Heart left ventricle (tissue), 13 donors: ENCODE measurements at regions not wholly inside any gene's neighbourhood (a gene's known extent, or its start where the extent isn't known, plus 50 kb on each side); places are given as distances from the start of the nearest gene placed in this dataset.

Experiments
- POLR2A ChIP-seq, 2 donors: fragments of 450-650 bp; IDR thresholded peaks; one replicate each; pipeline ENCODE4 v1.6.1; 2017; ENCODE audit warnings: antibody characterized with exemption in 2 of 2, mild to moderate bottlenecking in 2 of 2, moderate library complexity in 2 of 2
- TF ChIP-seq, protein P1 (sequence below), 12 donors: fragments of 200-600 bp; sonication (generic) in 4 of 12; IDR thresholded peaks; one replicate each; pipeline versions ENCODE4 v1.5.0 to v1.8.0; 2018 to 2022; ENCODE audit warnings: antibody characterized with exemption in 12 of 12, mild to moderate bottlenecking in 5 of 12
- donor health status: ischemic (EF 13 %, LVEDD 7.1; RV severe dilation, severe dysfunction).
- donor health status: DM: no; HTN: yes; CAD: no.
- donor health status: DM: no; HTN: no; CAD: no.
- donor health status: ischemic (EF 25% LVEDD 6.9; RV normal size, moderate dysfunction).
- donor health status: ischemic (EF 25% LVEDD 5.7; RV mildly dilated, moderate dysfunction).
- donor health status: ischemic (EF 35%, LVEDD 5.7; RV mildly dilated, moderate dysfunction).
- donor health status: nonischemic (EF 11% LVEDD 7.7; RV severe dilation, severe dysfunction).
- donor health status: DM: yes; HTN: yes; CAD: no.
- donor health status: PGD.
- donor health status: ischemic (EF 29% LVEDD 5.4; RV normal size, mild dysfunction).
- donor health status: nonischemic (EF 23%, LVEDD 6.1; RV moderate dilation, normal function).

DNA sequence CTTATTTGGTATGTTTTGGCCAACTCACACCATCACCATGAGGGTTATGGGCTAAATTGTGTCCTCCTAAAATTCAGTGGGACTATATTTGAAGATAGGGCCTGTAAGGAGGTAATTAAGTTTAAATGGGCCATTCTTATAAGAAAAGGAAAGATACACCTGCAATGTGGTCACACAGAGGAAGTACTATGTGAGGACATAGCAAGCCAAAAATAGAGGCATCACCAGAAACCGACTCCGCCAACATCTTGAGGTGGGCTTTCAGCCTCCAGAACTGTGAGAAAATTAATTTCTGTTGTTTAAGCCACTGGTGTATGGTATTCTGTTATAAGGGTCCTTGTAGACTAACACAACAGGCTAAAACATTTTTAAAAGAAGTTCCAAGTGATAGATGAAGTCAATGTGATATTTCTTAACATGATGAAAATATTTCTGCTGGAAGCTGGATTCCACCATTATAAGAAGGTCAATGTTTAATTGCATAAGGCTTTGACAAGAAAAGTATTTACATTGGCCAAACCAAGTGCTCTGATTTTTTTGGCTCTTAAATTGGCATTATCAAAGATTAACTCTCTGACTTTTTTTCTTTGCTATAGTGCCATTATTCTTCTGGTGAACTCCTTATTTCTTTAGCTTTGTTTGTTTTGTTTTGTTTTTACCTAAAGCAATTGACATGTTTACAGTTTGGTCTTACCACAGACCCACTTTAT is 540.9 kb downstream of the PPARGC1A start:
- no peak for TF ChIP-seq POLR2A (IDR thresholded peaks at IDR 0.05)
- TF ChIP-seq, protein P1, sequence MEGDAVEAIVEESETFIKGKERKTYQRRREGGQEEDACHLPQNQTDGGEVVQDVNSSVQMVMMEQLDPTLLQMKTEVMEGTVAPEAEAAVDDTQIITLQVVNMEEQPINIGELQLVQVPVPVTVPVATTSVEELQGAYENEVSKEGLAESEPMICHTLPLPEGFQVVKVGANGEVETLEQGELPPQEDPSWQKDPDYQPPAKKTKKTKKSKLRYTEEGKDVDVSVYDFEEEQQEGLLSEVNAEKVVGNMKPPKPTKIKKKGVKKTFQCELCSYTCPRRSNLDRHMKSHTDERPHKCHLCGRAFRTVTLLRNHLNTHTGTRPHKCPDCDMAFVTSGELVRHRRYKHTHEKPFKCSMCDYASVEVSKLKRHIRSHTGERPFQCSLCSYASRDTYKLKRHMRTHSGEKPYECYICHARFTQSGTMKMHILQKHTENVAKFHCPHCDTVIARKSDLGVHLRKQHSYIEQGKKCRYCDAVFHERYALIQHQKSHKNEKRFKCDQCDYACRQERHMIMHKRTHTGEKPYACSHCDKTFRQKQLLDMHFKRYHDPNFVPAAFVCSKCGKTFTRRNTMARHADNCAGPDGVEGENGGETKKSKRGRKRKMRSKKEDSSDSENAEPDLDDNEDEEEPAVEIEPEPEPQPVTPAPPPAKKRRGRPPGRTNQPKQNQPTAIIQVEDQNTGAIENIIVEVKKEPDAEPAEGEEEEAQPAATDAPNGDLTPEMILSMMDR (IDR thresholded peaks at IDR 0.05): no peak
